Gastroesophageal sphincter (tissue), 3 donors: ENCODE measurements at regions not wholly inside any gene's neighbourhood (a gene's known extent, or its start where the extent isn't known, plus 50 kb on each side); places are given as distances from the start of the nearest gene placed in this dataset.

Experiments used
- CTCF ChIP-seq, 4 experiments: fragments of 200-600 bp in 2 of 4; fragments of 450-650 bp in 2 of 4; sonication (generic) in 1 of 4; IDR thresholded peaks; one replicate each; pipeline ENCODE4 v1.5.1; 2017 to 2019; ENCODE audit warnings: antibody characterized with exemption in 4 of 4, mild to moderate bottlenecking in 2 of 4, moderate library complexity in 2 of 4
- EP300 ChIP-seq: sonication (generic); formaldehyde crosslinking; IDR thresholded peaks from one replicate; pipeline ENCODE4 v1.6.1; 2017; ENCODE audit warnings: antibody characterized with exemption, mild to moderate bottlenecking
- POLR2A ChIP-seq, 2 donors: fragments of 450-650 bp; IDR thresholded peaks; one replicate each; pipeline ENCODE4 v1.6.1; 2017; ENCODE audit warnings: antibody characterized with exemption in 2 of 2, mild to moderate bottlenecking in 2 of 2, moderate library complexity in 1 of 2

- no peak for TF ChIP-seq CTCF (IDR thresholded peaks at IDR 0.05)
- no peak for TF ChIP-seq EP300
- no peak for TF ChIP-seq POLR2A (IDR thresholded peaks at IDR 0.05)
These were observed 167.8 kb upstream of the RIPOR2 start for GRCh38 chr6:25103603-25104002.
